ENCODE measurements at regions not wholly inside any gene's neighbourhood (a gene's known extent, or its start where the extent isn't known, plus 50 kb on each side); places are given as distances from the start of the nearest gene placed in this dataset.

DNA sequence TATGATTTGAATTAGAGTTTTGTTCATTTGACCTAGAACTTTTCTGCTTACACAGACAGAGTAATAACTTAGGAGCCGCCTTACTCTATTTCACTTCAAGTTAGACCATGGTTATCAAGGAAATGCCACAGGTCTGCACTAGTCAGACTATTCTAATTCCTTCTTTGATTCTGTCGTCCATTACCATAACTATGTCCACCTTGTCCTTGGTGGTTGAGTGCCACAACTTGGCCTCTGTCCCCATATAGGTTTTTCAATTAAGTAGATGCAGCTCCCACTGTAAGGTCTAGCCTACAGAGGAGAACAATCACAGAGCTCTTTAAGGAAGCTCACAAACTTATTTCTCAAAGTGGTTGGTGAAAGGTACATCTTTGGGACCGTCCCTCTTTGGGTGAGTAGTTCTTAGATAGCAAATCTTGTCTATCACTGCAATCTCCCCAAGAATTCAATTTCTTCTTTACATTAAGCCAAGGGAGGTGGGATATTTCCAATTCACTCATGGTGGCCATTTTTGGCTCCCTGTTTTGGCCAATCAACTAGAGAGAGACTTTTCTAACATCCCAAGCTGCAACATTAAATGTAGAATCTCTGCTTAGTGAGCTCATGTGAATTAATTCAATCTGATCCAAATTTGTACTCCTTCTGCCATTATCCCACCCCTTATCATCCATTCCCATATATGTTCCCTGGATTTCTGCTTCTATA, 434.6 kb downstream of the ADAMTS20 start:
- TF ChIP-seq, protein P1, sequence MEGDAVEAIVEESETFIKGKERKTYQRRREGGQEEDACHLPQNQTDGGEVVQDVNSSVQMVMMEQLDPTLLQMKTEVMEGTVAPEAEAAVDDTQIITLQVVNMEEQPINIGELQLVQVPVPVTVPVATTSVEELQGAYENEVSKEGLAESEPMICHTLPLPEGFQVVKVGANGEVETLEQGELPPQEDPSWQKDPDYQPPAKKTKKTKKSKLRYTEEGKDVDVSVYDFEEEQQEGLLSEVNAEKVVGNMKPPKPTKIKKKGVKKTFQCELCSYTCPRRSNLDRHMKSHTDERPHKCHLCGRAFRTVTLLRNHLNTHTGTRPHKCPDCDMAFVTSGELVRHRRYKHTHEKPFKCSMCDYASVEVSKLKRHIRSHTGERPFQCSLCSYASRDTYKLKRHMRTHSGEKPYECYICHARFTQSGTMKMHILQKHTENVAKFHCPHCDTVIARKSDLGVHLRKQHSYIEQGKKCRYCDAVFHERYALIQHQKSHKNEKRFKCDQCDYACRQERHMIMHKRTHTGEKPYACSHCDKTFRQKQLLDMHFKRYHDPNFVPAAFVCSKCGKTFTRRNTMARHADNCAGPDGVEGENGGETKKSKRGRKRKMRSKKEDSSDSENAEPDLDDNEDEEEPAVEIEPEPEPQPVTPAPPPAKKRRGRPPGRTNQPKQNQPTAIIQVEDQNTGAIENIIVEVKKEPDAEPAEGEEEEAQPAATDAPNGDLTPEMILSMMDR (conservative IDR thresholded peaks at IDR 0.05 in 1 of 2, IDR thresholded peaks at IDR 0.05 in 1 of 2; ENCODE audit: low read depth in 1 of 2, low read length in 2 of 2): no peak
- TF ChIP-seq EZH2 (IDR thresholded peaks at IDR 0.05; ENCODE audit: low read length, missing control alignments): no peak

All from fibroblast of lung (primary cell).